ENCODE measurements at regions not wholly inside any gene's neighbourhood (a gene's known extent, or its start where the extent isn't known, plus 50 kb on each side); places are given as distances from the start of the nearest gene placed in this dataset.
"Not testable (repeated sequence)": the region's sequence is repeated elsewhere in the genome, so short reads cannot be mapped to it uniquely, and the experiment has no call there.

DNA sequence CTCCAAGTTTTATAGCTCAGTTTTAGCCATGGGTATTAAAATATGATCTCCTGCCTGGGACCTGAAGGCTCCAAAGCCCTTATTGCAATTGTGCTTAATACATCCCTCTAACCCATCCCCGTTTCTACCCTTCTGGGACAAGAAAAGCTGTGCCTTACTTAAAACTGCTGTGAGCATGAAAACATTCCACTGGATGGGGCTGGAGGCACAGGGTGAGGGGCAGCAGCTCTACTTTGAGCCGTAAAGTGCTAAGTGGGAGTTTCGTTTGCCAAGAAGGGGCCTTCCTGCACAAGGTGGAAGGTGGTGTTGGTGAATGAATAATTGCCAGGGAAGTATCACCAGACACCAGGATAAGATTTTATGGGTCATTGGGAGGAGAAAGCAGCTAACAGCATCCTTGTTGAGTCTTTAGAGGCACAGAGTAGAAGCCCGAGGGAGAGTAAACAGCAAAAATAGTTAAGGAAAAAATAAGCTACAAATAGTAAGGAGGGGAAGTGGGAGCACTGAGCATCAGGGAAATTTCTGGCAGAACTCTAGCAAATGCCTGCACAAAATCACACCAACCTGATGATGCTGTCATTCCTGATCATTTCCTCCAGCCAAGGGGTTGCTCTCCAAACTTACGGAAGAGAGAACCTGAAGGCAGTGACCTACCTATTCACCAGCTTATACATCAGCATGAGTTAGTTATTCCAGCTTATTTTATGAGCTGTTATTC is 218.4 kb downstream of the MREG start:
- no peak for DNase-seq (ENCODE audit: low read depth)

DNA sequence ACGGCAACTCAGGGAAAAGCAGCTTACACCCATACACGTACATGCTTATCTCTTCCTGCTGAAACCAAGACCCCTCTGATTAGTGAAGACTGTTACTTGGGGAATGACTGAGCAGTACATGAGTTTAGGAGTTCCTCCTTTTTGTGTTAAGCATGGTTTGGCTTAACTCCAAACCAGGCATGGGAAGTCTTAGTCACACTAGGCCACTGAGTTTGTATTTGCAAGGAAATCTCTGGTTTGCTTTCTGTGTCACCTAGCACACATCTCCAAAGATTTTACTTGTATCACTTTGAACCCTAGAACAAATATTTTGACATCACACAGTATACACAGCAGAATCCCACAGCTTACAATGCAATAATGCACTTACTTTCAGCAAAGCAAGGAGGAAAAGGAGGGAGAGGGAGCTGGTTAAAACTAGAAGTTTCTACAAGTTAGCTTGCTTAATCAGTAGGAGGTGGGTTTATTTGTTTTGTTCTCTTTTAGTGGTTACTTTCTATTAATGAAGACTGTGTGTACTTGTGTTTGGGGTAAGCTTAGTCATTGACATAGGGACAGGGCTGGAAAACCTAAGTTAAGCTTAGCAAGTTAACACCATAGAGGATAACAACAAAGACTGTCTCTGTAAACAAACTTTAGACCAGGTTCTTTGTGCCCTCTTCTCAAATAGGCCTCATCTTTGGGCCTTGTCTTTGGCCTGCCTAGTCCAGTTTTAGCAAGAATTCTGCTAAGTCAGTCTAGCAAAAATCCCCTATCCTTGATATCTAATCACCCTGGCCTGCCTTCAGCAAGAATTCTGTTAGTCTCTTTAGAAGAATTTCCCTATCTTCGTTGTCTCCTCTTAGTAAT is 219.4 kb downstream of the MREG start:
- DNase-seq (ENCODE audit: low read depth) = peak; percentile 62

DNA sequence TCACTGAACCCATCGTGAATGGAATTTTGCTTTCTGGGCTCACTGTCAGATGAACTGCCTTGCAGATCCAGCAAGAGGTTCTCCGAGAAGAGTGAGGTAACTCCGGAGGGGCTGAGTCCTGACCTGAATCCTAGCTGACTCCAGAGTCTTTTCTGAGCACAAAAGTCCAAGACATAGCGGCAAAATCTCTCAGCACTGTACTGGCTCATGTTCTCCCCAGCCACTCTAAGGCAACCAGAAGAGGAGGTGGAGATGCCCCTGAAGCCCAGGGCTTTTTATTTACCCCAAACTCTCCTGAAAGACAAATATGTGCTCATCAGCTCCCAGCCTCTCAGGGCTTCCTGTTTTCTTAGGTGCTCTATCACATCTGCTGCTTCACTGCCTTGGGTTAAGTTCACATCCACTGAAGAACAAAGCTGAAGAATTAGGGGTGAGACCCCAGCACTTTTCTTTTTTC is 221.8 kb downstream of the MREG start:
- DNase-seq (ENCODE audit: low read depth) = no peak

DNA sequence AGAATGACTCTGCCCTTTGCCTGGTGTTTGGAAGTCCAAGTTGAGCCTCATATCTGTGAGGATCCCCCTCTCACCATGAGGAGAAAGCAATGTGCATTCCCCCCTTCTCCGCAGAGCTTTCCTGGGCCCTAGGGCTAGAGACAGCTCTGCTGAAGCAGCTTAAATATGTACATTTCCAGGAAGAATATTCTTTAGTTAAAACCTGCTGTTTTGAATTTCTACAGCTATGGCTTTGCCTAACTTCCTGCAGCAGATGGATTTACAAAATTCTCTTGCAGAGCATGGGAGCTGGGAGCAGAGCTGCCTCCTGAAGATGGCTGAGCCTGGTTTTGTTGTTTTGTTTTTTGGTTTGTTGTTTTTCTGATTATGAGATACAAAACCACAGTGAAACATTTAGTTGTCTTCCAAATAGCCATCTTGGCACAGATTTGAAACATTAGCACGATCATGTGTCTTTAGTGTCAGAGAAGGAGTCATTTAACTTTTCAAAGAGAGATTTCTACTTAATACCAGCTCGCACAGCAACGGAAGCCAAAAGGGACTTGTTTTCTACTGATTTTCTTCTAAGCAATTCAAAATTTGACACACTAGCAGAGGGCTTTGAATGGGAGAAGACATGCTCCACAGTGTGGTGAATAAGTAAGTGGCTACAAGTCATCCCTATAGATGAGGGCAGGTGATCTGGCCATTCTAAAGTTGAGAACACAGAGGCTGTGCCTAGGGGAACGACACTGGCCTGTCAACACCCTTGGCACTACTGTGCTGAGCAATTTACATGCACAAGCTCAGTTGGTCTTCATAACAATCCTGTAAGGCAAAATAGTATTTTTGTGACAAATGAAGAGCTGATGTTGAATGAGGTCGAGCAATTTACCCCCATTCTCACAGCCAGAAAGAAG is 222.6 kb downstream of the MREG start:
- DNase-seq (ENCODE audit: low read depth) = no peak

DNA sequence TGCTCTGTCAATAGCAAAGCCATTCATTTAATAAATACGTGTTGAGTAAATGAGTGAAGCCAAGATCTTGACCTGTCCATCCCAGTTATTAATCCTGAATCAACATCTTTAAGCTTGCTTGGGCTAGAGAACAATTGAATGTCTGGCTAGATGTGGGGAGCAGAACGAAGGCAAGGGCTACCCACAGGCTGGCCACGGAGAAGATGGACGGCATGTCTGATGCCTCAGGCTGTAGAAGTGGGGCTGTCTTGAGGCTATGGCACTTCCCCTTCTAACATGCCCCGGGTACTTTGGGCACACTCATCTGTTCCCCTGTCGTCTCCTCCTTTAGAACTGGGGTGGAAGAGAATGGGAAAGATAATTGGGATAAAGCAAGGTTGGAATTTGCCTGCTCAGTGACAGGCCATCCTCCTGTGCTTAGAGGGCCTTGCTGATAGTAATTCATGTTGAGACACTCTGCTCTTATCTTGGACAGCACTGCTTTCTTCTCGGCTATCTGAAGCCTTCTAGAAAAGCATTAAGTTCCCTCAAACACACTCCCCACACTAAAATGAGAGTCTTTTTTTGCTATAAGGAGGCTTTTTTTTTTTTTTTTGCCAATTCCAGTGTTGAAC is 225.7 kb downstream of the MREG start:
- DNase-seq (ENCODE audit: low read depth) = no peak

DNA sequence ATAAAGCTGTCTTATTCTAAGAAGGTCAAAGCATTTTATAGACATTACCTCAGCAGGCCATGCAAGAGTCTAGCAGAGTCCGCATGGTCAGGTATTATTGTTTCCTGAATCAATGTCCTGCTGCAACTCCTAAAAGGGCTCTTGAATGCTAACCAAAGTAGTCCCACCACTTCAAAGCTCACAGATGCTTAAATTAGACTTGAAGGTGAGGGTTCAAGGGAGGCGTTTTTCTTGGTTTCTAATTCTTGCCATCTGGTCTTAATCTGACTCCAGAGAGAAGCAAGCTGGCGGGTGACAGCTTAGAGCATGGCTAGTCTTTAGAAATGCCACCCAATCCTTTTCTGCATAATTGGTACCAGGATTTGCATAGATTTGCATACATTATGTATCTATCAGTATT is 226.3 kb downstream of the MREG start:
- no peak for DNase-seq (ENCODE audit: low read depth)

DNA sequence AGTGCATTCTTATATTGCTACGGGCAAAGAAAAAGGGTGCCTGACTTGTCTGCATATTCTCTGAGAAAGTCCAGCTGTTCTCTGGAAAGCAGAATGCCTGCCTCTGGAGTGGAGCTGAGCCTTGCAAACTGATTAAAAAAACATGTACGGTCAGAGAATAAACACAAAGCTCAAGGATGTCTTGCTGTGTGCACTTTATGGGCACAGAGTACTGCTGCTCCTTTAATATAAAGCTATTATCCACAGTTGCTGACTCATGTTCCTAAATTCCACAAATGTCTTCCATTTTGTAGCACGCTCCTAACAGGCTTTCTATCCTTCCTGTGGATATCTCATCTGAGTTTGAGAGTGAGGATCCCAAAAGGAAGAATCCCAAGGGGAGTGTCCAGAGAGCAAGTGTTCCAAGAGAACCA is 229.0 kb downstream of the MREG start:
- DNase-seq (ENCODE audit: low read depth) = no peak

DNA sequence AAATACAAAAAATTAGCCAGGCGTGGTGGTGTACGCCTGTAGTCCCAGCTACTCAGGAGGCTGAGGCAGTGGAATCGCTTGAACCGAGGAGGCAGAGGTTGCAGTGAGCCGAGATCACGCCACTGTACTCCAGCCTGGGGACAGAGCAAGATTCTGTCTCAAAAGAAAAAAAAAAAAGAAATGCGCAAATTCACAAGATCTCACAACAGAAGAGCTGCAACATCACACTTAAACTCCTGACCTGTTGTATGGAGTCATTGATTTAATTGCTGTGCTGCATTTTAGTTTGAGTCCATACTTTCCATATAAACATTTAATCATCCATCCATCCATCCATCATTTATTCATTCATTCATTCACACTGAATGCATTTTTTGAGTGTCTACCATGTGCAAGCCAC is 229.7 kb downstream of the MREG start:
- DNase-seq (ENCODE audit: low read depth) = not testable (repeated sequence)

DNA sequence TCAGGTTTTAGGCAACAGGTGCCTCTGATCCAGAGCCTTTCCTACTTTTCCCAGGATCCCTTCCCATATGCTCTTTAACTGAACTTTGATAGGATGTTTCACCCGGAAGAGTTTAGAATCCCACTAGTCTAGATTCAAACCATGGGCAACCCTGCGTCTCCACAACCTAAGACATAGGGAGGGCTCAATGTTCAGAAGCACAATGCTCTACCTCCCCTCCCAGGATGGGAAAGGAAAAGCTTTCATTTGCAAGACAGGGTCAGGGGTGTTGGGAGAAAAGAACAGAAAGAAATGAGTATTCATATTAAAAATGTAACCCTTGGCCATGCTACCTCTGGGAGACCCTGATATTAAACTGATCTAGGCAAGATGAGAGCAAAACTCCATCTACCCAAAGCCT is 230.4 kb downstream of the MREG start:
- DNase-seq (ENCODE audit: low read depth) = no peak

DNA sequence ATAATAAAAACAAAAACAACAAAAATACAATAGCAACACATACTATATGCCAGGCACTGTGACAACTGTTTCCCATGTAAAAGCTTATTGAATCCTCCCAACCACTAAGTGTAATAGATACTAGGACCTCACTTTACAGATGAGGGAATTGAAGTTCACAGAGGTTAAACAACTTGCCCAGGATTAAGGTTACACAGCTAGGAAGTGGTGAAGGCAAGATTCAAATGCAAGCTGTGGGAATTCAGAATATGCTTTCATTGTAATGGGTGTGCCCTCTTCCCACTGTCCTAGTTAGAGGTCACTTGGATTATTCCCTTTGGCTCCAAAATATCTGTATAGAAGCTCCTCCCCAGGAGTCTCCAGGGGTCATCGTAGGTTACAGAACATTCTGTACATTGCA is 231.1 kb downstream of the MREG start:
- DNase-seq (ENCODE audit: low read depth) = no peak

DNA sequence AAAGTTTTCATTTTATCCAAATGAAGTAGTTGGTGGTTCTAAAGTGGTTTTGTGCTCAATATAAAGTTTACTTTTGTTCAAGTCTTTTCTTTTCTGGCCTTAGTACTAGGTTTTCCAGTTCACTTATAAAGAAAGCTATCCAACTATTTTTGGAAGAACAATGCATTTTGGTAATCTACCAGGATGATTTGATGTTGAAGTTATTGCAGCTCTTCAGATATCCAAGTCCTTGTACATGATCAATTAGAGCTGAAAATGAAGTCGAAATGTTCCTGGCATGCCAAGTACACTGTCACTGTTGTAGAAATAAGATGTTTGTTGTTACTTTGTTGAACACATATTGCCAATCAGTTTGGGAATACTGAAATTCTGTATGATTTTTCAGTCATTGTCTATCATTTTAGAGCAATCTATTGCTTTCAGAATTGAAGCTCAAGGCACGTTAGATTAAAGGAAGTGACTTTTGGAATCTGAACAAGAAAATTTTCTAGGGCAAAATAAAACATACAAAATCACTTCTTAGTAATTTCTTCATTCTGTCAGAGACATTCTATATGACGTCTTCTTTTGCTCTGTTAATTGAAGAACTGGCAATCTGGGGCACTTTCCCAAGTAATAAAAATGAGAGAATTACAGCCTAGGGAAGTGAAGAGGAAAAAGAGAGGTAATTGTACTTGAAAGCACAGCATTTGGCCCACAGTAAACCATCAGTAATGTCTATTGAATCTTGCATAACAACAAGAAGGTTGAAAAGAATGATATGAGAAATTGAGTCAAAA is 232.3 kb downstream of the MREG start:
- no peak for DNase-seq (ENCODE audit: low read depth)

DNA sequence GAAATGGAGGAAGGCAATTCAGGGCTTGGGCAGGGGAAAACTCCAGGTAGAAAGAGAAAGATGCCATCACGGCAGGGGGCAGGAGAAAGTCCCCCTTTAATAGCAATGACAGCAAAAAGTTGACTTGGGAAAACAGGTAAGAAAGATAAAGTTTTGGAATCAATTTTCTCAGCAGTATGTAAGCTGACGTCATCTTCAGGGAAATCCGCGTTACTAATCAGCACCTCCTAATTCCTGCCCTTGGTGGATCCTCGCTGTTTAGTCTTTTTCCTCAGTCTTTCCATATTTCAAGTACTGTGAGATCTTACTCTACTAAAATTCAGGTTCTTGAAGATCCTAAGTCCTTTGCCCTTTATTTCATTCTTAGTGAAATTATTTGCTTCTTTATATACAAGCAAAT is 233.0 kb downstream of the MREG start:
- no peak for DNase-seq (ENCODE audit: low read depth)

DNA sequence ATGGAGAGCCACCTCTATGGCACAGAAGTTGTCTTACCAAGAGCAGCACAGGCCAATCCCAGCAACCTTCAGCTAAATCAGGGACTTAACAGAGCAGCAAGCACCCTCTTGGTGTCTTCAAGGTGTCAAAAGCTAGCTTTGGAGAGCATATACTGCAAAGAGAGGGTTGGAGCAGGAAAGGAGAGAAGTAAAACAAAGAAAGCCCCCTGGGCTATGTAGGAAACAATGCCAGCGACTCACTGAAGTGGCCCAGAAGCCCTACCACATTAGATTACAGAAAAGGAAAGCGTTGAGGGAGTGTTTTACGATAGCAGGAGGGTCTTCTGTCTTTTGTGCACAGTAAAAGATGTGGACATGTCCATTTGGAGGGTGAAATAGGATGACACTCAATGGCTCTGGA is 233.4 kb downstream of the MREG start:
- no peak for DNase-seq (ENCODE audit: low read depth)

DNA sequence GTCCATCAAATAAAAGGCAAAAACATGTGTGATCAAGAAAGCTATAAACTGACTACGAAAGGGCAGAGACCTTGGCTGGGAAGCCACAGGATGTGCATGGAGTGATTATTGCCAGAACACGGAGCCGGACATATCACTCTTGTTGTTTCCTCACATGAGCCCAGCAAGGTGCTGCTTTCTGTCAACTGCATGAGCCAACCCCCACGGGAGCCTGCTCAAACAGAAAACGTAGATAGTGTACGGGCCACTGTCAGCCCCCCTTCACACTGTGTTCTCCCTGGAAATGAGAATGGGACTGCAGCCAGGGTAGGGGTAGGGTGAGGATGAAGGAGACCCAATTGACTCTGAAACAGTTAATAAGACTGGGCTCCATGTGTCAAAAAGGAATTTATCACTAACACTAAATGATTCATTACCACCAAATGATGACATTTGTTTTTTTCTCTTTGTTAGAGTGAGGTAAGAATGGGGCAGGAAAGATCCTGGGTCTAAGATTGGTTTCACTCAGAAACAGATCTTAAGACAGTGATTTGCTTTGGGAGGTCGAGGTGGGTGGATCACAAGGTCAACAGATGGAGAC is 235.8 kb downstream of the MREG start:
- no peak for DNase-seq (ENCODE audit: low read depth)

DNA sequence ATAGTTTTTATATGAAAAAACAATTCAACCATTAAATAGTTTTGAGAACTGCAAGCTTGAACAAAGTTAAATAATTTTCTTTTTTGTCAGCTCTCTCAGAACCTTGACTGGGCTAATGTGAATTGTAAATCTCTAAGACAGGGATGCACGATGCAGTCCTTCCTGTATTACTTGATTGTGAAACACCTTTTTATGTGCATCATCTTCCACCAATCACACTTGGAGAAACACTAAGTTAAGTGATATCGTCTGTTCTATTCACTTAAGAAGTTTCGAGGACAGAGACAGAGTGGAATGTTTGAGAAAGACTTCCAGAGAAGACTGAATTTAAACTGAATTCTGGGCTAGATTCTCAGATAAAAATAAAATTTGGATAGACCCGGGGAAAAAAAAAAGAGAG is 238.2 kb downstream of the MREG start:
- no peak for DNase-seq (ENCODE audit: low read depth)

DNA sequence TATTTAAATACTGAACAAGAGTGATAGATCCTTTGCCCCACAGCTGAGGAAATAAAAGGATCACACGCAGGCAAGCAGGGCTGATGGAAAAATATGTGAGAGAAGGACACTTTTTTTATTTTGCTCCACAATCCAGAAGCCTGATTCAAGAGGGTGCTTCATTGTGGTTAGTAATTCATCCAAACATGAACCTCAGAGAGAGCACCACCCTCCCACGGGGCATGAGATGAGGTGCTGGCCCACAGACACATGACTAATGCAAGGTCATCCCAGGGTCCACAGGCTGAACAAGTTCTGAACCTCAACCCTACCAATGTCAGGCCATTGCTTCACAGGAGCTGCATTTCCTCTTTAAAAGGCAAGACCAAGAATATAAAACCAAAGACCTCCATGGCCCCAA is 239.6 kb downstream of the MREG start:
- DNase-seq (ENCODE audit: low read depth) = peak; percentile 59

DNA sequence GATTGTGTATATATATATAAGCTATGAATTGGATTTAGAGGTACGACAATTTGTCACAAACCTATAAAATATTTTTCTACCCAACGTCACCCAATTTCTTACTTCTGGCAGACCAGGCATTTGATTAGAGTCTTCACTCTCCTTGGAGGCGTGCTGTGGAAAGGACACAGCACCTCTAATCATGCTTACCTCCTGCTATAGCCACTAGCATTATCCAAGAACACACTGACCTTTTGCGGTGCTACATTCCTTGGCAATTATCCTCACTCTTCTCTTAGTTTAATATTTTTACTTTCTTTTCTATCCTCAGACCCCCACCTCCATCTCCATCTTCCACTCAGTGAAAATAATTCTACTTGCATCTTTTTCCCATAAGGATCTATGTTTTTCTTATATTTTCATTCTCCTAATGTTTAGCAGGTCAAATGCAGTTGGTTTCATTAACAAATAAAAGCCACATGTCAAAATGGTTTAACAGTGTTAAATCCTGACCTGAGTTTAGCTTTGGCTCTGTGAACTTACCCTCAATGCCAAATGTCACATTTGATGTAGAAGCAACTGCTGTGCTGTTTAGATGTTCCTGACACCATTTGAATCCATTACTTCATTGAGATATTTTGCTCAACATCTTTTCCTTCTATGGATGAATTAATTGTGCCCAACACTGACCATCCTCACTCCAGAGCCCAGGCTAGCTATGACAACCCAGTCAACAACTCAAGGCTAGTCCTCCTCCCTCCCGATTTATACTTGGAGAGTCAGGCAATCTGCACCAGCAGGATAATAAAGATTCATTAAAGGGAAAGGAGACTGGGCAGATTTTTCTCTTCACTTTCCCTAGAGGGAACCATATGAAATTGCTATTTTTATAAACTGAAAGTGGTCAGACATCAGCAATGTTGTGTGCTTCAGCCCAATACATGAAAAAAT is 240.5 kb downstream of the MREG start:
- no peak for DNase-seq (ENCODE audit: low read depth)

DNA sequence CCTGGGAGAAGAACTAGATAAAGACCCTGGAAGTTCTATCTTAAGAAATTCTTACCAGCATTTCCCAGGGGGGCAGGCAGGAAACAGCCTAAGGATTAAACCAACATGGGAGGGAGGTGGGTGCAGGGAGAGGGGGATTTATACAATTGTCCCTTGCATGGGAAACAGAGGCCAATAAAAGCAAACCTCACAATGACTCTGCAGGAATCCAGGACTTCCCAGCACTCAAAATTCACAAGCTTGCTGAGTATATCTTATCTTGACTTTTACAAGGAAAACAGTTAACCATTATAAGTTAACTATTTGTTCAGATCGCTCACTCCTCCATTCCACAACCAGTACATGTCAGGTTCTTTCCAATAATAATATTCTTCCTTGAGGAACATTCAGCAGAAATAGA is 241.3 kb downstream of the MREG start:
- no peak for DNase-seq (ENCODE audit: low read depth)

DNA sequence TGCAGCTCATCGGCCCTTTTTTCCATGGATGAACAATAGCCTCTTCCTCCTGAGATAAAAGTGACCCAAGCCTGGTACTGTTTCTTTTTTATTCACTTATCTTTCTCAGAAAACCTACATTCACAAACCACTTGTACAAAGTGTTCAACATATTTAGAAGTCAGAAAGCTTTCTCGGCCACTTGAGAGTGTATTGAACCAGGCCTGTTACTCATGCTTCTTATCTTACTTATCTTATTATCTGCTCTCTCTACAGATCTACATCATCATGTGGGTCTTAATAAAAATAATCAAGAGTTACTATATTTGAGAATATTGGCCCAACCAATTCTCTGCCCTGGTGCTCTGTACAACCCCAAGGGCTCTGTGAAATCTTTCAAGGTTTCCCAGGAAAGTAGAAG is 242.1 kb downstream of the MREG start:
- DNase-seq (ENCODE audit: low read depth) = no peak

DNA sequence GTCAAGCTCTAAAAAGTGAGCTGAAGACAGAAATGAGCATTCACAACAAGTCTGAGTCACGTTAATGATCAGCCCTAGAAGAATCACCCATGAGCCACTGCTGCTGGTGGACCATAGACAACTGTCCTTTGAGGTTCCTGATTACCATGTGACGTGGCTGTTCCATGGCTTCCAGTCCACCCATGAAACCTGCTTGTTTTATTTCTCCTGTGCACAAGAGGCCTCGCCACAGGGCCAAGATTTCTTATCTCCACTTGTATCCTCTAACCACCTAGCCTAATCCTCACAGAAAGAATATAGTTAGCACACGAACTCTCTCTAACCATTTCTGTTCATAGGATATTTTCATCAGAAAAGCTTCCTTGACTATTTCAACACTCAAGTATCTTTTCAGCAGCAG is 242.7 kb downstream of the MREG start:
- no peak for DNase-seq (ENCODE audit: low read depth)

All from HS-27A (cell line).